Prostate gland (tissue), 2 donors: ENCODE measurements at regions not wholly inside any gene's neighbourhood (a gene's known extent, or its start where the extent isn't known, plus 50 kb on each side); places are given as distances from the start of the nearest gene placed in this dataset.

Source experiments
- POLR2A ChIP-seq: fragments of 450-650 bp; IDR thresholded peaks from one replicate; pipeline ENCODE4 v1.6.1; 2016; ENCODE audit warnings: antibody characterized with exemption, mild to moderate bottlenecking
- TF ChIP-seq, protein P1 (sequence below), 4 experiments: fragments of 200-600 bp in 2 of 4; fragments of 450-650 bp in 2 of 4; sonication (generic) in 2 of 4; IDR thresholded peaks; 1 replicate in 3 of 4; 2 replicates in 1 of 4; pipeline ENCODE4 v1.5.1; 2016 to 2019; ENCODE audit warnings: antibody characterized with exemption in 4 of 4, mild to moderate bottlenecking in 2 of 4, moderate library complexity in 2 of 4

DNA sequence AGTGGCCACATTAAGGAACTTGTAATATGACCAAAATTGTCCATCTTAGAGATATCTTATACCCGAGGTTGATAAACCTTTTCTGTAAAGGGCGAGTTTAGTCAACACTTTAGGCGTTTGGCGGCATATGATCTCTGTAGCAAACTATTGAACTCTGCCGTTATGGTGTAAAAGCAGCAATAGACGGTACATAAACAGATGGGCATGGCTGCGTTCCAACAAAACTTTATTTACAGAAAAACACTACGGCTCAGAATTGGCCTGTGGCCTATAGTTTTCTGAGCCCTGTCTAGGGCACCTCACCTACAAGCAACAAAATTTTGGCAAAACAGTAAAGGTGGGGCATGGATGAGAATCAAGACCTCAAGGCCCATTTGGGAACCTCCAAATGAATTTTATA, 121.9 kb upstream of the HAAO start:
- TF ChIP-seq, protein P1, sequence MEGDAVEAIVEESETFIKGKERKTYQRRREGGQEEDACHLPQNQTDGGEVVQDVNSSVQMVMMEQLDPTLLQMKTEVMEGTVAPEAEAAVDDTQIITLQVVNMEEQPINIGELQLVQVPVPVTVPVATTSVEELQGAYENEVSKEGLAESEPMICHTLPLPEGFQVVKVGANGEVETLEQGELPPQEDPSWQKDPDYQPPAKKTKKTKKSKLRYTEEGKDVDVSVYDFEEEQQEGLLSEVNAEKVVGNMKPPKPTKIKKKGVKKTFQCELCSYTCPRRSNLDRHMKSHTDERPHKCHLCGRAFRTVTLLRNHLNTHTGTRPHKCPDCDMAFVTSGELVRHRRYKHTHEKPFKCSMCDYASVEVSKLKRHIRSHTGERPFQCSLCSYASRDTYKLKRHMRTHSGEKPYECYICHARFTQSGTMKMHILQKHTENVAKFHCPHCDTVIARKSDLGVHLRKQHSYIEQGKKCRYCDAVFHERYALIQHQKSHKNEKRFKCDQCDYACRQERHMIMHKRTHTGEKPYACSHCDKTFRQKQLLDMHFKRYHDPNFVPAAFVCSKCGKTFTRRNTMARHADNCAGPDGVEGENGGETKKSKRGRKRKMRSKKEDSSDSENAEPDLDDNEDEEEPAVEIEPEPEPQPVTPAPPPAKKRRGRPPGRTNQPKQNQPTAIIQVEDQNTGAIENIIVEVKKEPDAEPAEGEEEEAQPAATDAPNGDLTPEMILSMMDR (IDR thresholded peaks at IDR 0.05) = no peak
- no peak for TF ChIP-seq POLR2A
